HEK293T (cell line): ENCODE measurements at regions not wholly inside any gene's neighbourhood (a gene's known extent, or its start where the extent isn't known, plus 50 kb on each side); places are given as distances from the start of the nearest gene placed in this dataset.

Experiments used
- ARNT ChIP-seq: fragments of 450-650 bp; IDR thresholded peaks from 2 replicates; pipeline ENCODE4 v1.6.1; 2017; ENCODE audit warnings: mild to moderate bottlenecking
- BHLHE40 ChIP-seq: fragments of 450-650 bp; IDR thresholded peaks from 2 replicates; pipeline ENCODE4 v1.6.1; 2016; ENCODE audit warnings: mild to moderate bottlenecking, moderate library complexity, borderline replicate concordance
- CTBP1 ChIP-seq: fragments of 450-650 bp; IDR thresholded peaks from 2 replicates; pipeline ENCODE4 v1.6.1; 2016; ENCODE audit warnings: borderline replicate concordance
- FOXA1 ChIP-seq: fragments of 450-650 bp; IDR thresholded peaks from 2 replicates; pipeline ENCODE4 v1.6.1; 2016; ENCODE audit warnings: mild to moderate bottlenecking
- FOXK2 ChIP-seq: fragments of 450-650 bp; IDR thresholded peaks from 2 replicates; pipeline ENCODE4 v1.6.1; 2016; ENCODE audit warnings: mild to moderate bottlenecking
- FOXM1 ChIP-seq: fragments of 450-650 bp; IDR thresholded peaks from 2 replicates; pipeline ENCODE4 v1.6.1; 2017; ENCODE audit warnings: mild to moderate bottlenecking, borderline replicate concordance
- HDGF ChIP-seq: fragments of 450-650 bp; IDR thresholded peaks from 2 replicates; pipeline ENCODE4 v1.6.1; 2017; ENCODE audit warnings: antibody characterized with exemption, borderline replicate concordance
- NFRKB ChIP-seq: fragments of 450-650 bp; IDR thresholded peaks from 2 replicates; pipeline ENCODE4 v1.6.1; 2016; ENCODE audit warnings: mild to moderate bottlenecking, moderate library complexity
- PKNOX1 ChIP-seq: fragments of 450-650 bp; IDR thresholded peaks from 2 replicates; pipeline ENCODE4 v1.6.1; 2016
- SP1 ChIP-seq: fragments of 450-650 bp; IDR thresholded peaks from 2 replicates; pipeline ENCODE4 v1.6.1; 2017
- TARDBP ChIP-seq: fragments of 450-650 bp; IDR thresholded peaks from 2 replicates; pipeline ENCODE4 v1.6.1; 2016
- ZNF384 ChIP-seq: fragments of 450-650 bp; IDR thresholded peaks from 2 replicates; pipeline ENCODE4 v1.6.1; 2016

- no peak for TF ChIP-seq BHLHE40
- no peak for TF ChIP-seq TARDBP
- TF ChIP-seq HDGF: no peak
- TF ChIP-seq ARNT: no peak
- no peak for TF ChIP-seq CTBP1
- no peak for TF ChIP-seq FOXK2
- TF ChIP-seq PKNOX1: no peak
- TF ChIP-seq FOXM1: no peak
- no peak for TF ChIP-seq FOXA1
- TF ChIP-seq NFRKB: no peak
- no peak for TF ChIP-seq SP1
- no peak for TF ChIP-seq ZNF384
Measured at GRCh38 chr12:42886160-42886559, 296.6 kb upstream of the PRICKLE1 start.
